Stimulated activated CD4-positive, alpha-beta T cell treated with anti-CD3 and anti-CD28 coated beads, Interleukin-1b, Interleukin-23, amount 100 ng/mL, for 24 hours (primary cell): ENCODE measurements at regions not wholly inside any gene's neighbourhood (a gene's known extent, or its start where the extent isn't known, plus 50 kb on each side); places are given as distances from the start of the nearest gene placed in this dataset.
"Not testable (repeated sequence)": the region's sequence is repeated elsewhere in the genome, so short reads cannot be mapped to it uniquely, and the experiment has no call there.

Source experiments
- DNase-seq, 4 experiments: peaks; one replicate each; pipeline ENCODE4 v3.0.0-alpha.2; 2020; ENCODE audit warnings: low read depth in 4 of 4, low spot score in 1 of 4

DNA sequence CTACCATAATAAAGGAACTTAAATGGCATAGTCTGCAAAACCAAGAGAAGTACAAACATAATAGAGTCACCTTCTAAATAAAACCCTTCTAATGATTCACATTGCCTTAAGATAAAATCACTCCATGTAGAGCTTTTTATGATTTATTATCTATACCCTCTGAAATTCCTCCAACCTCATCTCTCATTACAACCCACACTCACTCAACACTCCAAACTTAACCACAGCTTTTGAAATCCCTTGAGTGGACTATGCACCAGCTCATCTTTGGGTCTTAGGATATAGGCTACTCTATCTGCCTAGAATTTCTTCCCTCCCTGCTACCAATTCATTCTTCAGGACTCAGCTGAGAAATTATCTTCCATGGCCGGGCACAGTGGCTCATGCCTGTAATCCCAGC, 122.5 kb downstream of the CETN3 start:
- DNase-seq: no peak

DNA sequence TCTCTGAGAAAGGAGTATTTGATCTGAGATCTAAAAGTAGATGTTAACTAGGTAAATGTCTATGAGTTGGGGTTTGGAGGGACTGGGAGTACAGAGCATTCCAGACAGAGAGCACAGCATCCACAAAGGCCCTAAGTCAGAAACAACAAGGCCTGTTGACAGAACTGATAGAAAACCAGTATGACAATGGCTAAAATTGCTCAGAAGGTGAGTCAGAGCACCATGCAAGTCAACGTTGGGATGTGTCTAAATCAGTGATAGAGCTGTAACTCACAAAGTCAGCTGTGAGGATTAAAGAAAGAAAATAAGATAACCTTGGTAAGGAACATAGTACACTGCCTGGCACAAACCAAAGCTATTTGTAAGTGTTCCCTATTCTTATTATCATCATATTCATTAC, 124.0 kb downstream of the CETN3 start:
- DNase-seq: no peak

DNA sequence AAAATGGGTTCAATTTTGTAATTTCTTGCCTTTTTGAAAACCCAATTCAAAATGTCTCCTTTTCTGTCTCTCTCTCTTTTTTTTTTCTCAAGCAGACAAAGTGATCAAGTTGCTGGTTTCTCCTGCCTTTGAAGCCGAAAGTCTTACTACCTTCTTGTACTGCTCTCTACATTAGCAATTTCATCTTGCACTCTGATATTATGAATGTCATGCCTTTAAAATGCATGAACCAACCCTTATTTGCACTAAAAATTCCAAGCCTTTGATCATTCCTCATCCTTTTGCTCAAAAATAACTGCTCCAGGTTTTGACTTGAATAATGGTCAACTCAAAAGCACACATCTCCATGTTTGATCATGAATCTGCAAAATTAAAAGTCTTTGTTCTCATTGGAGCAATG, 125.2 kb downstream of the CETN3 start:
- no peak for DNase-seq

DNA sequence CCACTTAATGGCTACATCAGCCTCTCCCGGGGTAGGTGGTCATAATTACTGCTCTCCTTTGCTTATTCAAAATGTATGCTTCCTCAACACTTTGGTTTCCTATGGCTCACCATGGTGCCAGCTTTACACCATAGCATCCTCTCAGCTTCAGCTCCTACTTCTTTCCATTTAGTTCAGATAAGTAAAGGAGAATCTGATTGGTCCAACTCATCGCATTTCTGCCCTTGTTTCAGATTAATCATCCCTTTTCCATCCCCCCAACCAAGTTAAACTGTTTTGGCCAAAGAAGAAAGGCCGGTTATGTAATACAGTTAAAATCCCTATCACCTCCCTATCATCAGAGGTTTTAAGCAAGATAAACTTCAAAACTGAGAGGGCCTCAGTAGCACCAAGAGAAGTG, 130.5 kb downstream of the CETN3 start:
- DNase-seq: no peak

DNA sequence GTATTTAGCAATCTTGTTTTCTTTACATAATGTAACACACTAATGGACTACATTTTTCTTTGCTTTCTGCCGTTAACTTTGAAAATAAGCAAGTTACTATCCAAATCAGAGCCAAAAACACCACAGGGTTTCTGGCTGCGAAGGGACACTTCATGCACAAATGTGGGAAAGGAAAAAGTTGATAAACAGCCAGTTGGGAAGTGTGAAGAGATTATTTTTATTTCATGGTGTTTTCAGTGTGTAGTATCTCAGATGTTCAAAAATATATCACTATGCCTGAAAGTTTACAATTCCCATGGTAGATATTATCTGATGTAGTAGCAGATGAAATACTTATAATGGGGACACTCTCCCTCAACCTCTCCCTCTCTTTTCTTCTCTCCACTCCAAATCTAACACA, 135.3 kb downstream of the CETN3 start:
- DNase-seq: no peak

DNA sequence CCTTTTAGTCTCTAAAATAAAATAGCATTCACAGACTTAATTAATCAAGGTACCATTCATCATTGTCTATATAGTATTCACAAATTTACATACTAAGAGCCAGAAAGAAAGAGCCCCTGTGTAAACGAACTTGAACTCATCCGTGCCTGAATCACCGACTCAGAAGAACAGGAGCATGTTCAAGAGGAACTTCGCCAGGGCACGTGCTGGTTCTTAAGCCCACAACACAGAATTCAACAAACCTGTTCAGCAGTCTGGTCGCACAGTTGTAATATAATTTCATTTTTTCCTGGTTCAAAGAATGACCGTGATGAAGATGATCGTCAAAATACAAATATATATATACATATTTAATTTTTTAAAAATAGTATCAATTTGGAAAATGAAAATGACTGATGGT, 141.9 kb downstream of the CETN3 start:
- no peak for DNase-seq

DNA sequence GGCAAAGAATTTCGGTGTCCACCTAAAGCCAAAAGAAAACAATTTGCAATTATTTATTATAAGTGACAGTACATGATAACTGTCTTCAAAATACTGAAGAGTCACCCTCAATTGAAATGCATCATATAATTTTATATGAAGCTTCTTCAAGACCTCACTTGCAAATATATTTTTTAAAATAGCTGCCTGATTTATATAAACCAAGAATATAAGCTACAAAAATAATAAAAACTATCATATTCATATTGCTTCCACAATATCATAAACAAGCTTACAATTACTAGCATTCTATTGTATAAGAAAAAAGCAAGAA, 144.1 kb downstream of the CETN3 start:
- DNase-seq: no peak

DNA sequence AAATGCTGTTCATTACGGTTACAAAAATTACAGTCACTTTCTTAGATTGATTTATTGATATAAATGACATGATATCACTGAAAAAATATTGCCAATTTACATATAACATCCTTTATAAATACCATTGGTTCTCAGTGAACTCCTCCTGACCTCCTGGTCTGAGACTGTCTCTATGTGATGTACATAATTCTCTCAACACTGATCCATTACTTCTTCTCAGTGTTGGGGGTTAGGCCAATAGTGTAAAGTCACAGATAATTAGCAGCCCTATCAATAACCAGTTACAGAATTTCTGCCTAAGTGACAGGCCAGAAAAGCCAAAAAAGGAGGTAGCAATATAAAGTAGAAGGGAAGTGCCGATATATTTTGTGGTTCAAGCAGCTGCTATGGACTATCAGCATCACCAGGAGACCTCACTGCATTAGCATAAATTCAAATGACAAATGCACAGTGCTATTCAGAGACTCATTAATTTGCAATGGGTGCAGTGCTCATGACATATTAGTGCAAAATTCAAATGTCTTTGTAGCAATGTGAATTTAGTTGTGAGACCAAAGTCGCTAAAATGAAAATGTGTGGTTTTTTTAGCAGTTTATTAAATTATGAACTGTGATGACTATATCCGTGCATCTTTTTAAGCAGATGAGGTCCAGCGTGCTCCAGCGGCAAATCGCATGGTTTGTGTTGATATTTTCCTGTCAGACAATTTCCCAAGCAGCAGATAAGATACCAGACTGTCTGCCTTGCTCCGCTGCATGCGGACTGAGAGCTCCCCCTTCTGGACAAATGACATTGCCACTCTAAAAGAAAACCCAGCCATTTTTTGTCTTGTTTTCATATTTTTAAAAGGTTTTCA, 144.6 kb downstream of the CETN3 start:
- peak; percentile 3 to 30 (median 19) for DNase-seq

DNA sequence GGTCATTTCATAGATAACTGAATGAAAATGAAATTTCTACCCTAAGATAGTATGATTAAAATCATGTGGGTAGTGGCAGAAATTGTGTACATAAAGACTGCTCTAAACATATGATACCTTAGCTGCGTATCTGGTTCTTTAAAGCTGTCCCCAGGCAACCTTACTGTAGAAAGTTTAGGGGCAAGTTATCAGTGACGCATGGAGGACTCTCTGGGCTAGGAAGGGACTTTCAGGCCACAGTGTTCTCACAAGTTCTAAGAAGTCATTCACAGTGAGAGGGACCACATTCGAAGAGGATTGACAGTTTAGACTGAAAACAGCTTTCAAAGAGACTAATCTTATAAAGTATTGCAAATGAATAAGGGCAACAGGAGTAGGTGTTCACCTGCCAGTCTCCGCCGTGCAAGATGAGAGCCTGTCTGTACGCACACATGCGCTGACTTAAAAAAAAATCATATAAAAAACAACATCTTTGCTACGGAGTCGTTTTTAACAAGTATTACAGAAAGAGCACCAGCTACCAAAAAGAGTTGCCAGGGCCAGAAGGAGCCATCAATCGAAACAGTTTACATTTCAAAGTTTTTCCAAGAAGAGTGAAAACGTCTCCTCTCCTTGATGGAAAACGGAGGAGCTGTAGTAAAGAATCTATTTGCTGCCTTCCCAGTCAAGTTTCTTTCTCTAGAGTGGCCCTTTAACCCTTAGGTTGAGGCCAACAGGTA, 146.3 kb downstream of the CETN3 start:
- no peak for DNase-seq

DNA sequence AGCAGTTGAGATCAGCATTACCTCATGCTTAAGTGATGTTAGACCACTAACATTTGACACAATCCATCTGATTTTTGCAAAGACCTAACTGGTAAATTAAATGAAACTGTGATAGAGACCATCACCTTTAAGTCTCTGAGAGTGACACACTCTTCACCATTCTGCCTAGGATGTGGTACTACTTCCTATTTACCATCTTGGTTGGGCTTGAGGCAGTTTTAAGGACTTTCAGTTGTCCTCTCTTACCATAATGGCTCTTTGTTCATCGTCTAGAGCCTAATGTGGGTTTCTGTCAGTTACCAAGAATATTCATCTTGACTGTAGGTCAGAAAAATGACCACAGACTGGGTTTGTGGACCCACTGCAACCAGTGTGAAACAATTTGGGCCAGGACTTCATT, 158.1 kb downstream of the CETN3 start:
- DNase-seq: no peak

DNA sequence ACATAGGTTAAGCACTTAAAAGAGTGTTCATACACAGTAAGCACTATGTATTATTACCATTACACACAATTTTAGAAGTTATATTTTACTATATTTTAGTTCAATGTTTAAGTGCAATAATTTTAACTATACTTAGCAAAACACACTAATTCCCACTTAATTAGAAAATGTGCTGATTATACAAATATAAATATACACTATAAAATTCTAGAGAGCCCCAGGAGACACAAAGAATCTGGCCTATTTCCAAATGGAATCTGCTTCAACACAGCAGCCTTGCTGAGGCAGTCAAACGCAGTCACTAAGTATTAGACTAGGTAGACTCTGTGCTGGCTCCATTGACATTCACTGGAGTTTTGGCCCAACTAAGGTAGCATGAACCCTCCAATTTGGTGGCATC, 160.9 kb downstream of the CETN3 start:
- no peak for DNase-seq

DNA sequence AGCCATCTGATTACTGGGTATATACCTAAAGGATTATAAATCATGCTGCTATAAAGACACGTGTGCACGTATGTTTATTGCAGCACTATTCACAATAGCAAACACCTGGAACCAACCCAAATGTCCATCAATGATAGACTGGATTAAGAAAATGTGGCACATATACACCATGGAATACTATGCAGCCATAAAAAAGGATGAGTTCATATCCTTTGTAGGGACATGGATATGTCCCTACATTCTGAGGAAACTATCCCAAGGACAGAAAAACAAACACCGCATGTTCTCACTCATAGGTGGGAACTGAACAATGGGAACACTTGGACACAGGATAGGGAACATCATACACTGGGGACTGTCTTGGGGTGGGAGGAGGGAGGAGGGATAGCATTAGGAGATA, 165.7 kb downstream of the CETN3 start:
- not testable (repeated sequence) for DNase-seq

DNA sequence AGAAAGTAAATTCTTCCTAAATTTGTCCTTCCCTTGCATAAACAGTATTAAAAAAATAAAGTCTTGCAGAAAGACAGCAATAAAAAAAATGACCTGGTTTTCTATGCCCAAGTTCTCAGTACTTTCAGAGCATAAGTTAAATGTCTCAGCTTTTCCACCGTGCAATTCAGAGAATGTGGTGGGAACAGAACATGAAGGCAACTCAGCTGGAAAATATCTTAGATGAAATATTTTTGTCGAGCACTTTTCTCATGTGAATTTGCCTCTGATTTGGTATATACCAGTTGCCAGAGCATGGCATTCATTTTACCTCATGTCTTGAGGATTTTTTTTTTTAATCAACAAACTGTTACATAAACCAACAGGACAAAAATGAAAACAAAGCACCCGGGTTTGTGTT, 176.1 kb downstream of the CETN3 start:
- DNase-seq: no peak

DNA sequence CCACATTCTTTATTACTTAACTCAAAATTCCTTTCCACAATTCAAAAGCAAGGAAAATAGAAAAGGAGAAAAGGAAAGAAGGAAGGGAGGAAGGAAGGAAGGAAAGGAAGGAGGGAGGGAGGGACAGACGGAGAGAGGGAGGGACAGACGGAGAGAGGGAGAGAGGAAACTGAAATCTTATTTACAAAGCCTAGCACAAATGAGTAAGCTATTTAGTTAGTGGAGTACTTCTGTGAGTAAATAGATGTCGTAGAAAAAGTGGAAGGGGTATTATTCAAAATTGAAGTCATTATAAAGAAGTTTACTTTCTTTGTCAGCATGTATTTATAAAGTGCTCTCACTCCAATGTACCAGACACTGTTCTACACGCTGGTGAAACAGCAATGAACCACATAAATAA, 177.9 kb downstream of the CETN3 start:
- no peak for DNase-seq

DNA sequence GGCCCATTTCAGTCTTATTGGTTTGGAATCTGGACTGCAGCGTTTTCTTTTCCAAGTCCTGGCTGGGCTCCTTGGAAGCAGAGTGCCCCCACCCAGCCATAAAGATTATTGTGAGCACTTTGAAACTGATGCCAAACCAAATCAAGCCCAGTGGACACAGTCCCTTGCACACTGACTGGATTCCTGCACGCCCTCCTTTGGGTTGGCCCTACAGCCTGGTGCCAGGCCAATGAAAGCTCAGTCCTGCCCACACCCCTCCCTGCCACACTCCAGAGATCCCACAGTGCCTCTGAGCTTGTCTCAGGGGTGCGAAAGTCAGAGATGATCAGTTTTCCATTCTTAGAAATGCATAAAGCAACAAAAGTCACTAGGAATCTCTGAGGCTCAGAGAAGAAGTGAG, 181.9 kb downstream of the CETN3 start:
- DNase-seq: no peak

DNA sequence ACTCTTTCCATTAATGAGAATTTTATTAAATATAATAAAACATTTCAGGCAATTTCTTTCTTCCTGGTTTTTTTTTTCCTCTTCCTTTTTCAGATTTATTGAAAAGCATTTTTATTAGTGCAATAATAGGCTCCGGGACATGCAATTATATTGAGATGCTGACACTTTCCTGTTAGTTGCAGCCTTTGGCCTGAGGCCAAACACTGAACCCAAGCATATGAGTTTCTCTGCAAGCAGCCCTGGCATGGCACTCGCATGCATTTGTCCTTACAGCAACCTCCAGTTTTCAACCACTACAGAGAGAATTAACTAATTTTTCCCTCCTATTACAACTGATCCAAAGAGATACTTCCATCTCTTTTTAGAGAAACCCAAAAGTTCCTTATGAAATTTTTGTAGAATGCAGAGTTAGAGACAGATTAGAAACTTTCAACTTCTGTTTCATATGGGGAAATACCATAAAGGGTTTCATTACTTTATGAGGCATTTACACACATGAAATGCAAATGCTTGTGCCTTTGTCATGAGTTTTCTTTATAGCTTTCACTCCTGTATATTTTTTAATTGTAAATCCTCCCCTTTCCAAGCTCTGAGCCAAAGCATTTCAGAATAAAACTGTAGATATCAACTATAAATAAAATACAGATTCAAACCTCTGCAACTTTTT, 183.0 kb downstream of the CETN3 start:
- DNase-seq: no peak

DNA sequence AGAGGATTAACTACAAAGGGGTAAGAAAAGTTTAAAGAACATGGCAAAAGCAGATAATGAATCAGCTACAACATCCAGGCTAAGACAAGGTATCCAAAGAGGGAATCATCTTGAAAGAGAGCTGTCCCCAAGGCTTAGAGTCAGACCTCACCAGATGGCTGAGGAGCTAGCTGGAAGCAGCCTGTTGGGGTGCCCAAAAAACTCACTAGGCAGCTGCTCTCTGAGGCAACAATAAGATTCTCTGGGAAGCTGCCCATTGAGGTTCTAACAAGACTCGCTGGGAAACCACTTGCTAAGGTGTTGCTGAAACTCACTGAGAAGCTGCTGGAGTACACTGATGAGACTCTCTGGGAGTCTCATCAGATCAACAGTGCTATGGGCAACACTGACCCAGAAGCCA, 185.2 kb downstream of the CETN3 start:
- DNase-seq: no peak

DNA sequence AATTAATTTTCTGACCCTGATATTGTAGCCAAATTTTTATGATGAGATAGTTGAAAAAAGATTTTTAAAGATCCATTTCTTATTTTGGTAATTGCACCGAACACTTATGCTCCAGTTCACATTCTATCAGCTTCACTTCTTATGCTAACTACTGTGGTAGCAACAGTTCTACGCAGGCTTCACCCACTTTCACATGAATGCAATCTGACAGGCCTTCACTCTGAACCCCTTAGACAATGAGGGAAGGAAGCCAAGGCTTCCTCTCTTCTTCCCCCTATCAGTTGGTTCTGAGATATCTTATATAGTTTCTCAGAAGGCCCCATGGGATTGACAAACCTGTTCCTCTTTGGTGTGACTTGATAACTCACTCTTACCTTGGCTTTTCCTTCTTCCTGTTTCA, 185.8 kb downstream of the CETN3 start:
- DNase-seq: no peak

DNA sequence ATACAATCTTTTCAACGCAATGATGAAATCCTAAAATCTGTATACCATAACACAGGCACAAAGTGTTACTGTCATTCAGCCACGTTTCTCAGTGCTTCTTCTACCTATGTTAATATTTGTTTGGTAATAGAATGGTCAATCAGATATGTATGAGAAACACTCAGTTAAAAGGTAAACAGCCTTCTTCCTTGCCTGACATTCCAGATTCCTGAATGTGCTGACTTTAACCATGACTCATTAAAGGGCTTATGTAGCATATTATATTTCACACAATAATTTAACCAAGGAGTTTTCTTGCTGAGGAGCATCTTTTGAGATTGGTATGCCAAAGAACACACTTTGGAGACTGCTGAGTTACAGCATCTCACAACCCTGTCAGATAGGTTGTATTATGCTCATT, 187.6 kb downstream of the CETN3 start:
- DNase-seq: no peak

DNA sequence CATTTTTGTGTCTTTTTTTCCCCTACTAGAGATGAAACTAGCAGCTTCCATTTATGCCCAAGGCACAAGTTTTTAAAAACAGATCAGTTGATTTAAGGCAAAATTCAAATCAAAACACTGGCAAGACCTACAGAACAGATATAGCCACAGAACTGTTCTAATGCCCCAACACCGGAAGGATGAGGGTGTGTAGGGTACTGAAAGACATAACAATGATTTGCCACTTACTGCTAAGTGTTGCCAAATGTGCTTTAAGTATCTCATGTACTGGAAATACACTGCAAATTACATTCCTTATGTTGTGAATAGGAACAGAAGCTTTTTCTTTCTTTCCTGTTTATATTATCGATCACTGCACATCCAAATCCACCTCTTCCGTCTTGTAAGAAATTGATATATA, 189.0 kb downstream of the CETN3 start:
- no peak for DNase-seq

DNA sequence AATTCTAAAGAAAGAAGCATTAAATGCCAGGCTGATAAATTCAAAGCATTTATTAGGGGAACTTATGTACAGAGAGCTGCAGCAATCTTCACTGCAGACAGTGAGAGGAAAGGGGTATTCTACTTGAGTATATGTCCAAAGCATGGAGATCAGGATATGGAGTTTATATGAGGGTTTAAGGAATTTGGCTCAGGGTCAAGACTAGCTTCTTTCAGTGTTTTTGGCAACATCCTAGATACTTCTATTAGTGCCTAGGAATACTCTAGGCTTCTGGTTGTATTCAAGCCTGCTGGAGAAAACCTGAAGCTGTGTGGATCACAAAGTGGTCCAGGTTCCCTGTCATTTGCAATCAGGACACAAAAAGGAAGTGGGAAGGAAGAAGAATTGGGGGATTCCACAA, 194.6 kb downstream of the CETN3 start:
- no peak for DNase-seq

DNA sequence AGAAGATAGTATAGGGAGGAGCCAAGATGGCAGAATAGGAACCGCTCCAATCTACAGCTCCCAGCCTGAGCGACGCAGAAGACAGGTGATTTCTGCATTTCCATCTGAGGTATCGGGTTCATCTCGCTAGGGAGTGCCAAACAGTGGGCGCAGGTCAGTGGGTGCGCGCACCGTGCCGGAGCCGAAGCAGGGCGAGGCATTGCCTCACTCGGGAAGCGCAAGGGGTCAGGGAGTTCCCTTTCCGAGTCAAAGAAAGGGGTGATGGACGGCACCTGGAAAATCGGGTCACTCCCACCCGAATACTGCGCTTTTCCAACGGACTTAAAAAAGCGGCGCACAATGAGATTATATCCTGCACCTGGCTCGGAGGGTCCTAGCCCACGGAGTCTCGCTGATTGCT, 201.2 kb downstream of the CETN3 start:
- DNase-seq: not testable (repeated sequence)
